ENCODE measurements at regions not wholly inside any gene's neighbourhood (a gene's known extent, or its start where the extent isn't known, plus 50 kb on each side); places are given as distances from the start of the nearest gene placed in this dataset.
A peak's percentile ranks its signal among the peaks of the same experiment; 100 is the strongest.

DNA sequence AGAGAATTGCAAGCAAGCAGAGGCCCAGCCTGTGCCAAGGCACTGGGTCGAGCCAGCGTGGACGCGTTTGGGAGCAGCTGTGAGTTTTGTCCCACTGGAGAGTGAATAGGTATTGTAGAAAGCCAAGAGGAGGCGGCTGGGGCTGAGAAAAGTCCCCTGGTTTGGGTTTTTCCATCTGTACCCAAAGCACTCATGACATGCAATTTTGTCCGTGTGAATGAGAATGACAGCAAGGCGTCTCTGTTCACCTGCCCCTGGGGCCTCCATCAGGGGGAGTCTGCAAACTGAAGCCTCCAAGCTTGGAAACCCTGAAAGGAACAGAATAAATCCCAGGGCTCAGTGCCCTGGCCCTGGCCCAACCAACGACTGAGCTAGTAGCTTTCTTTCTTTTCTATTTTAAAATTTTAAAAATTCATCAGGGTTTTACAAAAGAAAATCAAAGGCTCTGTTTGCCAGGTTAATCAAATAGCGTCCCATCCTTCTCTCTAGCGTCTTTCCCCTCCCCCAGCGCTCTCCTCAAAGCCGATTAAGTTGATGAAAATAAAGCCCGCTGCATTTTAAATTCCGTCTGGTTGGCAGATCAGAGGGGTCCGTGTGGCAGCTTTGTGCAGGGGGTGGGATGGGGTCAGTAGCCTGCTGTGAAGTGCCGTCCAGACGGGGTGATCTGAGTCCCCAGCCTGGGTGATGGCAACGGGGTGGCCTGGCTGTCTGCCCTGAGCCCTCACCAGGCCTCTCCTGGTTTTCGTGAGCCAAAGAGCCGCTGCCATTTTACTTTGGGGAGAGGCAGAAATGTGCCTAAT lies 171.0 kb downstream of the KATNIP start:
- DNase-seq = no peak

DNA sequence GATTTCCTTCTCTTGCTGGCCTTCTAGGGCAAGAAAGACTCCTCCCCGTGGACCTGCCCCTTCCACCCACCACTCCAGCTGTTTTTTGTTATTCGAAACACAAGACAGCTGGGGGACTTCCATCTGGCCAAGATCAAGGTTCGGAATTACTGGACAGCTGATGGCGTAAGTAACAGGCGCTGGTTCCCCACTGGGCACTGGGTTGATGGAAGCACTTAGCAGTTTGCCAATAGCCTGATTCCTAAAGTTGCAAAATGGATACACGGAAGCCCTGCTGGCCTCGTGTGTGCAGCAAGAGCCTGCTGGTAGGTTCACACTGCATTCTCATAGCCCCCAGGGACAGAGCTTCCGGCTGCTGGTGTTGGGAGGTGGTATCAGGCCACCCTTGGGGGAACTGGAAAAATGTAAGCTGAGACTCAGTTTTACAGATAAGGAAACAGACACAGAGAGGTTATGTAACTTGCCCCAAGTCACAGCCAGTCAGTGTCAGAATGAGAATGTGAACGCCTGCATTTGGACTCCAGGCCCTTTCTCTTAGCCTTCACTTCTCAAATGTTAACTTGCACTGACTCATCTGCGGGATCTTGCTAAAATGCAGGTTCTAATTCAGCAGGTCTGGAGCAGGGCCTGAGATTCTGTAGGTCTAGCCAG lies 171.7 kb downstream of the KATNIP start:
- no peak for DNase-seq

DNA sequence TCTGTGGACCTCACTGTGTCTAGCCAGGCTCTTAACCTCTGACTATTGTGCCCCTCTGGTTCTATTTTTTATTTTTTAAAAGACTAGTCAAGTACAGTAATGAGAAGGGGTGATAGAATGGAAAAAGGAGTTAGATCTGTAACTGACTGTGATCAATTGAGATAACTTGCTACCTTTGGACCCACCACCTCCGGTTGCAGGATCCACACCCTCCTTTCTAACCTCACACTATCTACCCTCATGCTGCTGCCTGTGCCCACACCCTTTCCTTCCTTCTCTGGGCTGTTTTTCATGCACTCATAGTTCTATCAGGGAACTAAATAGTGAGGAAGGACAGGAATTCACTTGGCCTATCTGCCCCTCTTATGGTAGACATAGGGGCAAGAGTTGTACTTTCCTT lies 172.3 kb downstream of the KATNIP start:
- no peak for DNase-seq

DNA sequence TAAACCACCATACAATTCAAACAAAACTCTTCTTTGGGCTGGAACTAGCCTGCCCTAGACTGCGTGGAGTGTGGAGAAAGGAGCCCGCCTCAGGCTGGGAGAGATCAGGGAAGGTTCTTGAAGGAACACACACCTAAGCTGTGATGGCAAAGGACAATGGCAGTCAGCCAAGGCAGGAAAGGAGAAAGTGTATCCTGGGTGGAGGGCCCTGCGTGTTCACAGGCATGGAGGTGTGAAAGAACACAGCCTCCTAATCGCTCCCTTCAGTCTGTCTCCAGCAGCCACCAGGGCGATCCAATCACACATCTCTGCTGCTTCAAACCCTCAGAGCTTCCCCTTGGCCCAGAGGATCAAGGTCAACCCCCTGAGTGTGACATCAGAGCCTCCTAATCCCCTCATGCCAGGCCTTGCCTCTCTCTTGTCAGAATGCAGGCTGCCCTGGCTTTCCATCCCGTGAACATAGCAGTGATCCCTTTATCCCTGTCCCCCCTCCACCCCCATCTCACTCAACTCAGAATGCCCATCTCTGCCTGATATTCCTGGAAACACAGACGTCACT lies 173.0 kb downstream of the KATNIP start:
- DNase-seq = peak in 1 of 2 experiments; percentile 3

DNA sequence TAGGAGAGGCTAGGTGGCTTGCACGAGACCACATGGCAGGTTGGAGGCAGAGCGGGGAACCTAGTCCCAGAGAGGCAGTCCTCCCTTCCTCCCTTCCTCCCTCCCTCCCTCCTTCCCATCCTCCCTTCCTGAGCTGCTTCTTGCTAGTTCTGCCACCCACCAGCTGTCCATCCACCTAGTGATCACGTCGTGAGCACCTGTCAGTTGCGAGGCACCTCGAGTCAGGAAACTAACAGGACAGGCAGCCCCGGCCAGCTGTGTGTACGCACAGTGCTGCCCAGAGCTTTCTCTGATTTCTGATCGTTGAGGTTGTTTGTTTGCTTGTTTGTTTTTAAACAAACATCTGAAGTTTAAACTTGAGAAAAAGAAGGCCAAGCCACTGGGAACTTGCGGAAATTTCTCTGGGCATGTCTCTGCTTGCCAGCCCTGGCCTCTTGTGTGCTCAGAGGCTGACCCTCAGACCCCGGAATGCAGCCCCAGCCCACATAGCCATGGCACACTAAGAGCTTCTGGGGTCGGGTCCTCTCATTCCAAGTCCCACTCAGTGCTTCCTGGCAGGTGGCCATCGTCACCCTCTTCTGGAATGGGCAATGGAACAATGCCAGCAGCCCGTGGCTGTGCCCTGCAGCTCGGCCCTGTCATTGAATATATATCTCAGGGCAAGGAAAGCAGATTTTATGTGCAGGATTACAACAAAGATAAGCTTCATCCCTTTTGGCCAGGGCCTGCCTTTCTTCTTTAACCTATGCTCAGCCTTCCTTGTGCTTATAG lies 174.0 kb downstream of the KATNIP start:
- DNase-seq = peak; percentile 67 to 78

DNA sequence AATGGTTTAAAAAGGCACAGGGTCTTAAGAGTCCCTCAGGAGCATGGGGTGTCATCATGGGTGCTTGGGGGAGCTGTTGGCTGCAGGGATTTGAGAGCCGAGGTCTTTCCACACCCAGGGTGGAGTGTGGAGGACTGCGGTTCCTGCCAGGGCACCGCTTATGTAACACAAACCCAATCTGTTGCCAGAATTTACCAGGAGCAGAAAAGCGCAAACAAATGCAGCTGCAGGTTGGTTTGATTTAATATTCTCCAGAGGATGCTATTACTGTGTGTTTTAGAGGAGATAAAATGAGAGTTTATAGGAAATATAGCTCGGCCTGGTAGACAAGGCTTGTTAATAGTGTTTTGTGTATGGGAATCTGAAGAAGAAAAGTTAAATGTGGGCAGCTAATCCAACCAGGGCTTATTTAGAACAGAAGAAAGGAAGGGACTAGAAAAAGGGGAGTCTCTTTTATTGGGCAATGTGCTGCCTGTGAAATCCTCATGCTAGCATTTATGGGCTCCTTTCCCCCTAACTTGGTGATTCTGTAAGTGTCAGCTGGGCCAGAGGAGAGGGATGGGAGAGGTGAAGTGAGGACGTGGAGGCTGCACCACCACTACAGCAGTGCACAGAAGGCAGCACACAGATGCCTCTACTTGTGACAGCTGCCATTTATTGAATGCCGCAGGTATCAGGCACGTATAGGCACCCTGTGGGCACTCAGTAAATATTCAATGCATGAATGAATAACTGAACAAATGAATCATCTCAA lies 174.7 kb downstream of the KATNIP start:
- DNase-seq = peak in 1 of 2 experiments; percentile 17

DNA sequence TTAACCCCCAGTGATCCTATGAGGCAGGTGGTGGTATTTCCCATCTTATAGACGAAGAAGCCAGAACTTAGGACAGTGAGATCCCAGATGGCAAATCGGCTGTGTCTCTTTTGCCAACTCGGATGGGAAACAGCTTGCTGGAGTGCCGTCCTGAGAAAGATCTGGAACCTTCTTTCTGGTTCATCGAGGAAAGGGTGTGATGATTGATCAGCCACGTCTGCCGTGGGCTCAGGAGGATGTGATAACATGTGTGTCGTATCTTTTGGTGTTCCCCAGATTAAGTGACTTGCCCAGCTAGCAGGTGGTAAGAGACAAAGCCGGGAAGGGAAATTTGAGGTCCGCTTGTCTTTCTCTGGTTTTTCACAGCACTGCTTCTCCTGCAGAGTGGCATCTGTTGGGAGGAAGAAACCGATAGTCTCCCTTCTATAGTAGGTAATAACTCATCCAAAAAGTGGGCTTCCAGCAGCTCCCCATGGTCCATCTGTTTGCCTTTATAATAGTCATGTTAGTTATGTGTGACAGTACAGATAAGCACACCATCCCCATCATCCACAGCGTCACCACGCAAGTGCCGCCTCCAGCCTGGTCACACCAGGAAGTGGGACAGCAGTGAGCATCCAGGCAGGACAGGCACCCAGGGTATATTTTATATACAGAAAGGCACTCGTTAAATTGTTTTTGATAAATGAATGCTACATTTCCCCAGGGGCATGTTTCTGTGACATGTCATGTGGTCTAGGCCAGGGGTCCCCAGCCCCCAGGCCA lies 175.5 kb downstream of the KATNIP start:
- DNase-seq = no peak

DNA sequence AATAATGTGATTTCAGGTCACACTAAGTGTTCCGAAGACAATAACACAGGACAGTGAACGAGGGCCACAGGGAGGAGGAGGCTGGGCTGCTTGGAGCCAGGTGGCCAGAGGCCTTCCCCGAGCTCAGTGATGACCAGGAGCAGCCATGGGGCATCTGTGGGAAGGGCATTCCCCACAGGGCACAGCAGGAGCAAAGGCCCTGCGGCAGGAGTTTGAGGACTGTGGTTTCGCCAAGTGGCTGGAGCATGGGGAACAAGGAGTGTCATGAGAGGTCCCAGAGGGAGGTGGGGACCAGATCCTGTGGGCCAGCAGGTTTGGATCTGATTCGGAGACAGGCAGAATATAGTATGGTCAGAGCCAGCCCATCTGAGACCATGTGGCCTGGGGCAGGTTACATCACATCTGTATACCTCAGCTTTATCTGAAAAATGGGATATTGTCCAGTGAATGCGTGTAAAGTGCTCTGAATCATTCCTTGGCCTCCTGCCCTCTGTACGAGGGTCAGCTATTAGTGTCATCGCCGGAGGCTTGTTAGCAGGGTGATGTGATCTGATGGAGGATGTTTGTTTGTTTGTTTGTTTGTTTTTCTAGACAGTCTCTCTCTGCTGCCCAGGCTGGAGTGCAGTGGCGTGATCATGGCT lies 176.8 kb downstream of the KATNIP start:
- no peak for DNase-seq

DNA sequence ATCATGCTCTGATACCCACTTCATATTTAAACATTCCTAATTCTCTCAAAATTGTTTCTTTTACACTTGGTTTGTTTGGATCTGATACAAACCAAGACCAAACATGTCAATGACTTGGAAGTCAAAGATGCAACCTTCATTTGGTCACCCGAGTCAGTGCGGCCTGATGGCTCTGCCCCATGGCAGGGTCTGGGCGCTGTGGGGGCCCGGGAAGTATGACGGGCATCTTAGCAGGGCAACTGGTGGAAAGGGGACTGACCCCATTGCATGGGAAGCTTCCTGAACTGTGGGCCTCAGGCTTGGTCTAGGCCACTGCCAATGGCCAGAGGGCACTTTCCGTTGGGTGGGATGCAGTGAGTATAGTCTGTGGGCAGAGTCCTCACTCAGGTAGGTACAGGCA lies 178.0 kb downstream of the KATNIP start:
- DNase-seq = no peak

DNA sequence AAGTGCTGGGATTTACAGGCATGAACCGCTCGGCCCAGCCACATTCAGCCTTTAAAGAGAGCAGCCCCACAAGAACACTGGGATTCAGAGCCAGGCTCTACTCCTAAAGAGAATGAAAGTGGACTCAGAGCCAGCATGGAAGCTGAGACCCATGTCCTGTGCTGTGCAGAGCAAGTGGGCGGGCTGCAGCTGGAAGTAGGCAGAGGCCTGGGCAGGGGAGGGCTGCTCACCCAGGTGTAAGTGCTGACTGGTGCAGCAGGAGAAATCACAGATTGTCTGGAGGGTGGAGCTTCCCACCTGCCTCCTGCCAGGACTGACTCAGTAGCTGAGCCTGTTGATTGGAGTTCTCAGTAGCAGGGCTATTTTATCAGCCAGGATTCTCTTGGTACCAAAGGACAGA lies 178.7 kb downstream of the KATNIP start:
- DNase-seq = no peak

DNA sequence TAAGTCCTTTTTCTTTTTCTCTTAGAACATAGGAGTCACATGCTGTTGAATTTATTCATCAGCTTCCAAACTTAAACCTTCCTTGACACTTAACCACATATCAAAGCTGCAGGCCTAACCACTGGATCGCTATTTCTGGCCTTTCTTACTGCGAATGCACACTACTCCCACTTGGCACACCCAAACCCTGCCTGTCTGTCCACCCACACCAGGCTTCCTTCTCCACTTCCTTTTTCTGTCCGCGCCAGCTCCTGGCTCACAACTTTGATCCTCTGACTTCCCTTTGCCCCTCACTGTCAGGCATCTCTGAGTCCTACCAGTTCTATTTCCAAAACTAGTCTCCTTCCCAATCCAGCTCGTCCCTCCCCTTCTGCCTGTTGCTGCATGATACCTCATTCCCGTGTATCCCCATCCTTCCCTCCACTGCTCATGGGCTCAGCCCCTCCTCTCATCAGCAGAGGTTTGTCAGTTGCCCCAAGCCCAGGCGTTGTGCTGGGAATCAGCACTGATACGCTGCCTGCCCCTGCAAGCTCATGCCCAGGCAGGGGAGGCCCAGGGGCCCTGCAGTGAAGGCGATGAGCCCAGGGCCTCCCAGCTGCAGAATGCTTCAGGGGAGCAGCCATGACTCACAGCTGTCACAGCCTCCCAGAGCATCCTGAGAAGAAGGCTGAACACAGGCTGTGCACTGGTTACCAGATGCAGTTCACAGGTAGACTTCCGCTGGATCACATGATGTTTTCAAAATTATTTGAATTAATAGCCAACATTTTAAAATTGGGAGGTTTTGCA lies 179.8 kb downstream of the KATNIP start:
- DNase-seq = no peak

DNA sequence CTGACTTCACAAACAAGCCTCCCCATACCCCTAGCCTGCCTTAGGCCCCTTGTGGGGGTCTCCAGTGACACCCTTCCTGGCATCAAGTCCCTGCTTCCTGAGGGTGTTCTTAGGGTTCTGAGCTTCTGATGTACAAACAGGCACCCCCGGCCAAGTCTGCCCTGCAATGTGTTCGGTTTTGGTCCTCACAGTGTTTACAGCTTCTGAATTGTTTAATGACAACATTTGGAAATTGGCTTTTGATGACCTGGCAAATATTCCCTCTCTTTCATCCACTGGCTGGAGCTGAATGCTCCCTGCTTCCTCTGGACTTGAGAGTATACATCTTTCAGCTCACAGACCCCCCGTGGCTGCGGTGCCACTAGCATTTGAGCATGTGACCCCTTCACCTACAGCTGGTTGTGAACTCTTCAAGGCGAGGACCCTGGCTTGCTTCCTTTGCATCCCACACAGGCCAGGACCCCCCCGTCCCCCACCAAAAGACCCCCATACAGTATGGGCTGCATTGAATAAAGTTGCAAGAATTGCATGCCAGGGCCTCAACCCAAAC lies 180.8 kb downstream of the KATNIP start:
- no peak for DNase-seq

DNA sequence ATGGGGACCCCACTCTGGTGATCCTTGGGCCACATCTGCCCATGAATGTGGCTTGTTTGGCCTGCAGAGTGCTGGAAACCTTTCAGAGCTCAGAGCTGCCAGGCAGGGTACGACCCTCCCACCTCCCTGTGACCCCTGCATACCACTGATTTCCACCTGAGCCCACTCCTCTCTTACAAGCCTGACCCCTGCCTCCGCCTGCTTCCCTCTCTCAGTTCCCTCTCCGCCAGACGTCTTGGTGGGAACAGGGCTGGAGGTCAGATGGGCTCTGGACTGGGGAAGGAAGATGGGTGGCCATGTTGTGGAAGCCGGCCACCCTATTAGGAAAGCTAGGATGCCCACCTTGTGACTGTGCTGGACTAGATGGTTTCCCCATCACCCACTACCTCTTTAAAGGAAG lies 185.1 kb downstream of the KATNIP start:
- DNase-seq = no peak

DNA sequence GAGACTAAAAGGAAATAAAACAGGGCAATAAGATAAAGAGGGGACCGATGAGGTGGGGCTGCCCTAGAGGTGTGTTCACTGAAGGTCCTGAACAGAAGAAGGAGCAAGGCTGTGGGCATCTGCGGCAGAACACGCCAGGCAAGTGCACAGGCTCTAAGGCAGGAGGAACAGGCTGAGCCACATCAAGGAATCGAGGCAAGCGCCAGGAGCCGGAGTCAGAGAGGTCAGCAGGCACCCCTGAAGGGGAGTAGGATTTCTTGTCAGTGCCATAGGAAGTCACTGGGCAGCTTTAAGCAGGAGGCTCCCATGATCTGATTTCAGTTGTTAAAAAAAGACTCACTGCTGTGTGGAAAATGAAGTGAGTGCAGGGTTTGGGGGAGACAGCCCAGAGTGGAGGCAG lies 186.5 kb downstream of the KATNIP start:
- DNase-seq = no peak

DNA sequence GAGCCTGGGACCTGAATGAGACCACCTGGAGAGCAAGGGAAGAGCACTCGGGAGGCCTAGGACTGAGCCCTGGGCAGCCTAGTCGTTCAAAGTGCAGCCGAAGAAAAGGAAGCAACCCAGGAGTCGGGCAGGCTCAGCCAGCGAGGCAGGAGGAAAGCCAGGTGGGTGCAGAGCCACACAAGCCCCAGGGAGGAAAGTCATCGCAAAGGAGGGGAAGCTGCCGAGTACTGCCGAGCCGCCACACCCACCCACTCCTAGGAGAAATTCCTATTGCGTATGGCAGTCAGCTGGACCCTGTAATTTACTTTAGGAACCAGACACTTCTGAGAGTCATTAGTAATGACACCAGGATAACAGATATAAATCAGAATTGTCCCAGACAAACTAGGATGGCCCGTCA lies 187.6 kb downstream of the KATNIP start:
- no peak for DNase-seq
